ENCODE measurements at regions not wholly inside any gene's neighbourhood (a gene's known extent, or its start where the extent isn't known, plus 50 kb on each side); places are given as distances from the start of the nearest gene placed in this dataset.
A peak's percentile ranks its signal among the peaks of the same experiment; 100 is the strongest.

- DNase-seq = no peak
- peaks cover 11% of the 10 kb centered on the region for H3K27me3 Mint-ChIP-seq (ENCODE audit: insufficient read depth)
- peaks cover 7% of the 10 kb centered on the region; the same call in 1 of the 2 replicates for H3K4me1 Mint-ChIP-seq (ENCODE audit: low read depth)
- H3K9me3 Mint-ChIP-seq = peaks cover 14% of the 10 kb centered on the region; the same call in 1 of the 2 replicates
- no peak overlapping the region for H3K27ac Mint-ChIP-seq
- no peak overlapping the region for H3K4me3 Mint-ChIP-seq
- TF ChIP-seq, protein P1, sequence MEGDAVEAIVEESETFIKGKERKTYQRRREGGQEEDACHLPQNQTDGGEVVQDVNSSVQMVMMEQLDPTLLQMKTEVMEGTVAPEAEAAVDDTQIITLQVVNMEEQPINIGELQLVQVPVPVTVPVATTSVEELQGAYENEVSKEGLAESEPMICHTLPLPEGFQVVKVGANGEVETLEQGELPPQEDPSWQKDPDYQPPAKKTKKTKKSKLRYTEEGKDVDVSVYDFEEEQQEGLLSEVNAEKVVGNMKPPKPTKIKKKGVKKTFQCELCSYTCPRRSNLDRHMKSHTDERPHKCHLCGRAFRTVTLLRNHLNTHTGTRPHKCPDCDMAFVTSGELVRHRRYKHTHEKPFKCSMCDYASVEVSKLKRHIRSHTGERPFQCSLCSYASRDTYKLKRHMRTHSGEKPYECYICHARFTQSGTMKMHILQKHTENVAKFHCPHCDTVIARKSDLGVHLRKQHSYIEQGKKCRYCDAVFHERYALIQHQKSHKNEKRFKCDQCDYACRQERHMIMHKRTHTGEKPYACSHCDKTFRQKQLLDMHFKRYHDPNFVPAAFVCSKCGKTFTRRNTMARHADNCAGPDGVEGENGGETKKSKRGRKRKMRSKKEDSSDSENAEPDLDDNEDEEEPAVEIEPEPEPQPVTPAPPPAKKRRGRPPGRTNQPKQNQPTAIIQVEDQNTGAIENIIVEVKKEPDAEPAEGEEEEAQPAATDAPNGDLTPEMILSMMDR (IDR thresholded peaks at IDR 0.05) = no peak
- H3K36me3 Mint-ChIP-seq (ENCODE audit: low read depth) = peaks cover 10% of the 10 kb centered on the region; the same call in 1 of the 2 replicates
Measured at GRCh38 chr12:64965920-64966319, 141.5 kb downstream of the TBC1D30 start.

- DNase-seq = peak; percentile 38
- Mint-ChIP-seq H3K9me3 (peaks cover 4% of the 10 kb centered on the region; the same call in 1 of the 2 replicates), H3K27ac (no peak overlapping the region), H3K36me3 (ENCODE audit: low read depth) (peaks cover 4% of the 10 kb centered on the region; the same call in 1 of the 2 replicates), H3K4me3 (no peak overlapping the region), H3K4me1 (ENCODE audit: low read depth) (peaks cover 7% of the 10 kb centered on the region; the same call in 1 of the 2 replicates), H3K27me3 (ENCODE audit: insufficient read depth) (peaks cover 13% of the 10 kb centered on the region; the same call in 1 of the 2 replicates)
- TF ChIP-seq, protein P1 (IDR thresholded peaks at IDR 0.05) = no peak
Measured at GRCh38 chr12:64968989-64969819, 144.8 kb downstream of the TBC1D30 start.

DNA sequence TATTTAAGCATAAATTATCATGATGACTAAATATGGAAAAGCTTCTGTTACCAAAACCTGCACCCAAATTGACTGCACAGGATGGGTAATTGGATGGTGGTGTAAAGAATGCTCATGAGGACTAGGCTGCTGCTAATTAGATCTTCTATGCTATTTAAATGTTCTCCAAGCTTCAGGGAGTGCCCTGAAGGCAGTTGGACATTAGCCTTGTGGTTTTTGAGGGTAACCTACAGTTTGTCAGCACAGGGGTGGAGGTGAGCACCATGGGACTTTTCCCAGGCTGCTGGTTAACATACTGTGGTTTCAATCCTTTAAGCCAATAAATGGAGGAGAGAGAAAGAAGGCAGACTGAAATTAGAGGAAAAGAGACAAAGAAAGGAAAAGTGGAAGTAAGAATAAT is 145.0 kb downstream of the WIF1 start:
- no peaks in the 10 kb centered on the region for H3K4me1 Mint-ChIP-seq (ENCODE audit: low read depth)
- no peak overlapping the region for H3K27ac Mint-ChIP-seq
- no peaks in the 10 kb centered on the region for H3K36me3 Mint-ChIP-seq (ENCODE audit: low read depth)
- peaks cover 16% of the 10 kb centered on the region; the same call in 1 of the 2 replicates for H3K27me3 Mint-ChIP-seq (ENCODE audit: insufficient read depth)
- H3K4me3 Mint-ChIP-seq = no peak overlapping the region
- TF ChIP-seq, protein P1 (IDR thresholded peaks at IDR 0.05) = no peak
- no peak for DNase-seq
- H3K9me3 Mint-ChIP-seq = no peaks in the 10 kb centered on the region

DNA sequence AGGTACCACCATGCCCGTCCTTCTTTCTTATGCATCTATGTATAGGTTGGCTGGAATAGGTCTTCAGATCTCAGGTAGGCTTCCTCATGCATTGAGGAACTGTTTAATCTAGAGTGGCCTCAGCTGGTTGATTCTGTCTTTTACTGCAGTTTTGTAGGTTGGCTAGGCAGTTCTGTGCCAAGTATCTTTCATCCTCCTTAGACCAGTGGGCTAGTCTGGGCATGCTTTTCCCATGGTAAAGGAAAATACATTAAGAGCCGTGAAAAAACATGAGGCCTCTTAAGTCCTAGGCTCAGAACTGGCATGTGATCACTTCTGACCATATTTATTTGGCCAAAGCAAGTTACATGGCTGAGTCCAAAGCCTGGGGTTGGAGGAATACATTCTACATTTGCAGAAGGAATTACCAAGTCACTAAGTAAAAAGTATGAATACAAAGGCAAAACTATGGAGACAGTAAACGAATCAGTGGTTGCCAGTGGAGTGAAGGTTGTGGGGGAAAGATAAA is 137.3 kb downstream of the WIF1 start:
- TF ChIP-seq, protein P1 (IDR thresholded peaks at IDR 0.05) = no peak
- Mint-ChIP-seq H3K36me3 (ENCODE audit: low read depth) (no peaks in the 10 kb centered on the region), H3K4me3 (no peak overlapping the region), H3K4me1 (ENCODE audit: low read depth) (no peaks in the 10 kb centered on the region), H3K27ac (no peak overlapping the region), H3K27me3 (ENCODE audit: insufficient read depth) (peaks cover 13% of the 10 kb centered on the region), H3K9me3 (no peaks in the 10 kb centered on the region)
- no peak for DNase-seq

DNA sequence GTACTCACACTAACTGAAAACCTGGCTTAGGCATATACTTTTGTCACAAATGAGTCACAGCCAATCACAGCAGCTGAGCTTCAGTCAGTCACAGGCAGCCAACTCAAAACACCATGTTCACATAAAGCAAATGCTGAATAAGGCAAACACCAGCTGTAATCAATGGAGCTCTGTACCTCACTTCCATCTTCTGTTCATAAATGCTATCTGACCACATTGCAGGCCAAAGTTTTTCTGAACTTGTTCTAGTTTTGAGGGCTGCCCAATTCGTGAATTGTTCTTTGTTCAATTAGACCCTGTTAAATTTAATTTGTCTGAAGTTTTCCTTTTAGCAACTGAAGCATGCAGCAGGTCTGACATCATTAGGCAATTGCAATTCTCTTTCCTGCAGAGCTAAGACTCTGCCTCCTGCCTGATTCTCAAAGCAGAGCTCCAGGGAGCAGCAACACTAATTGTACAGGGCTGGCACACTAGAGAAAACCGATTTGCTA is 129.9 kb downstream of the WIF1 start:
- no peak overlapping the region for H3K4me3 Mint-ChIP-seq
- TF ChIP-seq, protein P1 (IDR thresholded peaks at IDR 0.05) = no peak
- peaks cover 11% of the 10 kb centered on the region for H3K27me3 Mint-ChIP-seq (ENCODE audit: insufficient read depth)
- no peak for DNase-seq
- H3K36me3 Mint-ChIP-seq (ENCODE audit: low read depth) = no peaks in the 10 kb centered on the region
- H3K27ac Mint-ChIP-seq = no peak overlapping the region
- H3K9me3 Mint-ChIP-seq = no peaks in the 10 kb centered on the region
- no peaks in the 10 kb centered on the region for H3K4me1 Mint-ChIP-seq (ENCODE audit: low read depth)
